WTC11 (cell line): ENCODE measurements at regions not wholly inside any gene's neighbourhood (a gene's known extent, or its start where the extent isn't known, plus 50 kb on each side); places are given as distances from the start of the nearest gene placed in this dataset.

Experiments
- ATAC-seq: fragments of 200-7000 bp; cut with Tn5 transposase; 2 replicates; pipeline ENCODE4 v1.10.0; 2021; ENCODE audit warnings: mild to moderate bottlenecking, moderate library complexity
- CTCF ChIA-PET: fragments of 300-600 bp; sonication (Branson Sonifier 250); formaldehyde crosslinking; loops from one replicate; lab custom pipeline; 2021; ENCODE audit warnings: antibody characterized with exemption; lab: Charles Lee
- POLR2A ChIA-PET: fragments of 350-600 bp; sonication (Branson Sonifier 250); formaldehyde crosslinking; loops from one replicate; lab custom pipeline; 2021; ENCODE audit warnings: antibody characterized with exemption; lab: Charles Lee
- DNase-seq: peaks from one replicate; pipeline ENCODE4 v3.0.0; 2021; ENCODE audit warnings: low spot score
- H3K27ac Mint-ChIP-seq: 2 replicates; pipeline ENCODE4 v1.8.0; 2021; ENCODE audit warnings: mixed read lengths
- H3K27me3 Mint-ChIP-seq: 2 replicates; pipeline ENCODE4 v1.8.0; 2021; ENCODE audit warnings: low read depth, mild to moderate bottlenecking, moderate library complexity, mixed read lengths
- H3K36me3 Mint-ChIP-seq: 2 replicates; pipeline ENCODE4 v1.8.0; 2021; ENCODE audit warnings: mixed read lengths
- H3K4me1 Mint-ChIP-seq: 2 replicates; pipeline ENCODE4 v1.8.0; 2022; ENCODE audit warnings: mixed read lengths
- H3K4me3 Mint-ChIP-seq: 2 replicates; pipeline ENCODE4 v1.8.0; 2021; ENCODE audit warnings: mild to moderate bottlenecking, moderate library complexity, mixed read lengths
- H3K9me3 Mint-ChIP-seq: 2 replicates; pipeline ENCODE4 v1.8.0; 2021; ENCODE audit warnings: mixed read lengths
- AR ChIP-seq: fragments of 250-450 bp; sonication (Bioruptor Pico); IDR thresholded peaks from 2 replicates; pipeline ENCODE4 v1.9.0; 2021; ENCODE audit warnings: mild to moderate bottlenecking
- ATF3 ChIP-seq: sonication (generic); formaldehyde crosslinking; conservative IDR thresholded peaks from 2 replicates; pipeline ENCODE4 v1.8.1; 2022; ENCODE audit warnings: mild to moderate bottlenecking, missing genetic modification reagents
- ATF6 ChIP-seq: sonication (generic); formaldehyde crosslinking; IDR thresholded peaks from 2 replicates; pipeline ENCODE4 v1.8.1; 2023; ENCODE audit warnings: mild to moderate bottlenecking, missing genetic modification reagents
- CDX4 ChIP-seq: fragments of 250-450 bp; sonication (Bioruptor Pico); IDR thresholded peaks from 2 replicates; pipeline ENCODE4 v1.9.0; 2021; ENCODE audit warnings: moderate library complexity, mild to moderate bottlenecking, inconsistent platforms, borderline replicate concordance
- ELF4 ChIP-seq: sonication (generic); formaldehyde crosslinking; IDR thresholded peaks from 2 replicates; pipeline ENCODE4 v1.8.1; 2022; ENCODE audit warnings: low read depth, mild to moderate bottlenecking, moderate library complexity, missing genetic modification reagents
- ERG ChIP-seq: fragments of 250-450 bp; sonication (Bioruptor Pico); IDR thresholded peaks from 2 replicates; pipeline ENCODE4 v1.8.0; 2021; ENCODE audit warnings: mild to moderate bottlenecking
- FOXP4 ChIP-seq: sonication (generic); formaldehyde crosslinking; IDR thresholded peaks from 2 replicates; pipeline ENCODE4 v1.8.0; 2022; ENCODE audit warnings: mild to moderate bottlenecking, missing genetic modification reagents
- KAT7 ChIP-seq: sonication (generic); formaldehyde crosslinking; IDR thresholded peaks from 2 replicates; pipeline ENCODE4 v1.8.1; 2023; ENCODE audit warnings: missing genetic modification reagents, mild to moderate bottlenecking, borderline replicate concordance
- MLX ChIP-seq: sonication (generic); formaldehyde crosslinking; IDR thresholded peaks from 2 replicates; pipeline ENCODE4 v1.8.1; 2023; ENCODE audit warnings: mild to moderate bottlenecking, missing genetic modification reagents, moderate library complexity
- MXD4 ChIP-seq: fragments of 250-450 bp; sonication (Bioruptor Pico); IDR thresholded peaks from 2 replicates; pipeline ENCODE4 v1.8.0; 2021; ENCODE audit warnings: mild to moderate bottlenecking, moderate library complexity, borderline replicate concordance
- NR2C2 ChIP-seq: sonication (generic); formaldehyde crosslinking; IDR thresholded peaks from 2 replicates; pipeline ENCODE4 v1.8.0; 2022; ENCODE audit warnings: mild to moderate bottlenecking, missing genetic modification reagents
- OVOL2 ChIP-seq: fragments of 250-450 bp; sonication (Bioruptor Pico); IDR thresholded peaks from 2 replicates; pipeline ENCODE4 v1.9.0; 2021; ENCODE audit warnings: mild to moderate bottlenecking, borderline replicate concordance
- PRDM15 ChIP-seq: sonication (generic); formaldehyde crosslinking; IDR thresholded peaks from 2 replicates; pipeline ENCODE4 v1.8.0; 2022; ENCODE audit warnings: missing genetic modification reagents
- RELA ChIP-seq: sonication (generic); formaldehyde crosslinking; IDR thresholded peaks from 2 replicates; pipeline ENCODE4 v1.8.1; 2022; ENCODE audit warnings: missing genetic modification reagents, mild to moderate bottlenecking, borderline replicate concordance
- RORB ChIP-seq: fragments of 250-450 bp; sonication (Bioruptor Pico); IDR thresholded peaks from 2 replicates; pipeline ENCODE4 v1.9.0; 2021; ENCODE audit warnings: mild to moderate bottlenecking
- TEAD1 ChIP-seq: sonication (generic); formaldehyde crosslinking; IDR thresholded peaks from 2 replicates; pipeline ENCODE4 v1.8.0; 2022; ENCODE audit warnings: mild to moderate bottlenecking, missing genetic modification reagents
- ZBTB21 ChIP-seq: sonication (generic); formaldehyde crosslinking; IDR thresholded peaks from 2 replicates; pipeline ENCODE4 v1.8.1; 2023; ENCODE audit warnings: mild to moderate bottlenecking, missing genetic modification reagents, borderline replicate concordance
- ZMAT4 ChIP-seq: fragments of 250-450 bp; sonication (Bioruptor Pico); IDR thresholded peaks from 2 replicates; pipeline ENCODE4 v1.9.0; 2021; ENCODE audit warnings: mild to moderate bottlenecking
- ZNF416 ChIP-seq: fragments of 250-450 bp; sonication (Bioruptor Pico); IDR thresholded peaks from 2 replicates; pipeline ENCODE4 v1.9.0; 2021; ENCODE audit warnings: mild to moderate bottlenecking, inconsistent platforms

GRCh38 chr3:39744746-39745145 is 64.7 kb upstream of the MYRIP start:
- Mint-ChIP-seq H3K27ac (no peak overlapping the region), H3K9me3 (peaks cover 27% of the 10 kb centered on the region), H3K4me1 (no peaks in the 10 kb centered on the region), H3K36me3 (peaks cover 4% of the 10 kb centered on the region), H3K4me3 (no peak overlapping the region), H3K27me3 (peaks cover 6% of the 10 kb centered on the region)
- TF ChIP-seq RELA: no peak
- no peak for TF ChIP-seq MLX (CRISPR knock-in tag)
- no peak for TF ChIP-seq ZNF416 (CRISPR knock-in tag)
- no peak for TF ChIP-seq ZBTB21
- no peak for TF ChIP-seq ELF4
- TF ChIP-seq TEAD1: no peak
- TF ChIP-seq ZMAT4 (CRISPR knock-in tag): no peak
- TF ChIP-seq OVOL2 (CRISPR knock-in tag): no peak
- no peak for TF ChIP-seq MXD4
- TF ChIP-seq KAT7 (CRISPR knock-in tag): no peak
- no peak for TF ChIP-seq ERG (CRISPR knock-in tag)
- TF ChIP-seq PRDM15 (CRISPR knock-in tag): no peak
- TF ChIP-seq CDX4 (CRISPR knock-in tag): no peak
- TF ChIP-seq ATF6 (CRISPR knock-in tag): no peak
- no peak for TF ChIP-seq ATF3 (CRISPR knock-in tag)
- TF ChIP-seq FOXP4 (CRISPR knock-in tag): no peak
- no peak for TF ChIP-seq RORB (CRISPR knock-in tag)
- TF ChIP-seq NR2C2: no peak
- no peak for TF ChIP-seq AR (CRISPR knock-in tag)
- ChIA-PET POLR2A (interaction anchor here (0.6 kb wide), 1 partner anchor 437 kb away, joined by 3 read pairs; no protein-coding TSS in a partner anchor), CTCF (interaction anchor here (0.7 to 1.0 kb wide), 2 partner anchors 17 to 20 kb away, joined by 3 read pairs; no protein-coding TSS in a partner anchor)
- ATAC-seq: no peak
- DNase-seq: no peak
